Endodermal cell (in vitro differentiated cells): ENCODE measurements at regions not wholly inside any gene's neighbourhood (a gene's known extent, or its start where the extent isn't known, plus 50 kb on each side); places are given as distances from the start of the nearest gene placed in this dataset.
A peak's percentile ranks its signal among the peaks of the same experiment; 100 is the strongest.

ENCODE experiments used
- DNase-seq: peaks from one replicate; pipeline ENCODE4 v3.0.0-alpha.2; 2017
- H3K27ac ChIP-seq: 2 replicates; pipeline ENCODE4 v1.5.1; 2013; ENCODE audit warnings: mild to moderate bottlenecking, low read depth, low read length, moderate library complexity
- H3K27me3 ChIP-seq: 2 replicates; pipeline ENCODE4 v1.6.1; 2013; ENCODE audit warnings: mild to moderate bottlenecking, low read length, moderate library complexity; ENCODE audit not compliant: insufficient read depth, control insufficient read depth, poor library complexity, severe bottlenecking
- H3K36me3 ChIP-seq: 2 replicates; pipeline ENCODE4 v1.7.0; 2013; ENCODE audit warnings: mild to moderate bottlenecking, low read length, moderate library complexity; ENCODE audit not compliant: control insufficient read depth, insufficient read depth
- H3K4me1 ChIP-seq: one replicate; pipeline ENCODE4 v1.7.0; 2013; ENCODE audit warnings: low read length; ENCODE audit not compliant: control insufficient read depth, insufficient read depth
- H3K4me3 ChIP-seq: 2 replicates; pipeline ENCODE4 v1.5.1; 2013; ENCODE audit warnings: mild to moderate bottlenecking, low read length, moderate library complexity
- H3K9ac ChIP-seq: 2 replicates; pipeline ENCODE4 v1.6.1; 2013; ENCODE audit warnings: mild to moderate bottlenecking, low read length, moderate library complexity; ENCODE audit not compliant: poor library complexity, severe bottlenecking; ENCODE audit errors: extremely low read depth
- H3K9me3 ChIP-seq: 2 replicates; pipeline ENCODE4 v1.6.1; 2013; ENCODE audit warnings: mild to moderate bottlenecking, low read length, moderate library complexity; ENCODE audit not compliant: control insufficient read depth
- H3K27ac Mint-ChIP-seq: 2 replicates; pipeline ENCODE4 v1.8.0; 2020; ENCODE audit warnings: mixed read lengths
- H3K27me3 Mint-ChIP-seq: 2 replicates; pipeline ENCODE4 v1.8.0; 2021; ENCODE audit warnings: mild to moderate bottlenecking, mixed read lengths; ENCODE audit not compliant: insufficient read depth
- H3K36me3 Mint-ChIP-seq: 2 replicates; pipeline ENCODE4 v1.8.0; 2020; ENCODE audit warnings: low read depth, mixed read lengths
- H3K4me1 Mint-ChIP-seq: 2 replicates; pipeline ENCODE4 v1.8.0; 2020; ENCODE audit warnings: mixed read lengths
- H3K4me3 Mint-ChIP-seq: 2 replicates; pipeline ENCODE4 v1.8.0; 2020; ENCODE audit warnings: mild to moderate bottlenecking, moderate library complexity, mixed read lengths
- H3K9me3 Mint-ChIP-seq: 2 replicates; pipeline ENCODE4 v1.8.0; 2020; ENCODE audit warnings: mild to moderate bottlenecking, mixed read lengths
- WGBS, 2 experiments: methylation state at CpG; one replicate each; pipeline versions ENCODE4 v1.1.5 to v1.1.7; 2013; ENCODE audit warnings: missing lambda C conversion rate in 2 of 2, mixed read lengths in 1 of 2; ENCODE audit not compliant: insufficient coverage in 1 of 2, insufficient read length in 1 of 2; 5-methylcytosine and 5-hydroxymethylcytosine counted together
- TF ChIP-seq, protein P1 (sequence below): fragments of 200-600 bp; sonication (generic); conservative IDR thresholded peaks from 2 replicates; pipeline ENCODE4 v1.5.0; 2021; ENCODE audit warnings: antibody characterized with exemption, mild to moderate bottlenecking

DNA sequence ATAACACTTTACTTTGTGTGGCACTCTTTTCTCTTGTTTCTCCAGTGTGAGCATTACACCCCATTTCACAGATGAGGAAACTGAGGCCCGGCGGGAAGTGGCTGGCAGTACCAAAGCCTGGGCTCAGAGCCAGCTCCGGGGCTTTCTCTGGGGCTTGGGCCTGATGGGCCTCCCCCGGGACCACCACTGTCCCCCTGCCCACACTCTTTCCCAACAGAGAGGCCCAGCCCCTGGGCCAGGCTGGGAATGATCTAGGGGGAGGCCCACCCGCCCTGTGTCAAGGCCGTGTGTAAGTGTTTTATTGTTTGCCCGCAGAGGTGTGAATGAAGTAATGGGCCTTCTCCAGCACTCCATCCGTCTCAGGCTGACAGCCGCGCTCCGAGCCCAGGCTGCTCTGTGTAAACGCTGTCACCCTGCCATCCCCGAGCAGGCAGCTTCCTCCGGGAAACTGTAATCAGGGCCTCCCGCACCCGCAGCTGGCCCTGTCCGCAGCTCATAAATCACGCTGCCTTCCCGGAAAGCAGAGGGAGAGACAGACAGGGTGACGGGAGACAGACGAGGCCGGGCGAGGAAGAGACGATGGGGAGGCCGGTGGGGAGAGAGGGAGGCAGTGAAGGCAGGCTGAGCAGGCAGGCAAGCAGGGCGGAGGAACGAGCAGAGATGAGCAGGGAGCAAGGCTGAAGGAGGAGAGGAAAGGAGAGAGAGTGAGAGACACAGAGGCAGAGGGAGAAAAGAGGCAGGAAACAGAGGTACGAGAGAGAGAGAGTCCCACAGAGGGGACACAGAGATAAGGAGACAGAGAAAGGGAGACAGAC is 109.7 kb upstream of the ZBTB40 start:
- no peaks in the 10 kb centered on the region for H3K36me3 Mint-ChIP-seq
- peaks cover 3% of the 10 kb centered on the region for H3K4me1 ChIP-seq
- DNase-seq, result peak; percentile 85
- H3K4me3 ChIP-seq, result no peak overlapping the region
- TF ChIP-seq, protein P1, sequence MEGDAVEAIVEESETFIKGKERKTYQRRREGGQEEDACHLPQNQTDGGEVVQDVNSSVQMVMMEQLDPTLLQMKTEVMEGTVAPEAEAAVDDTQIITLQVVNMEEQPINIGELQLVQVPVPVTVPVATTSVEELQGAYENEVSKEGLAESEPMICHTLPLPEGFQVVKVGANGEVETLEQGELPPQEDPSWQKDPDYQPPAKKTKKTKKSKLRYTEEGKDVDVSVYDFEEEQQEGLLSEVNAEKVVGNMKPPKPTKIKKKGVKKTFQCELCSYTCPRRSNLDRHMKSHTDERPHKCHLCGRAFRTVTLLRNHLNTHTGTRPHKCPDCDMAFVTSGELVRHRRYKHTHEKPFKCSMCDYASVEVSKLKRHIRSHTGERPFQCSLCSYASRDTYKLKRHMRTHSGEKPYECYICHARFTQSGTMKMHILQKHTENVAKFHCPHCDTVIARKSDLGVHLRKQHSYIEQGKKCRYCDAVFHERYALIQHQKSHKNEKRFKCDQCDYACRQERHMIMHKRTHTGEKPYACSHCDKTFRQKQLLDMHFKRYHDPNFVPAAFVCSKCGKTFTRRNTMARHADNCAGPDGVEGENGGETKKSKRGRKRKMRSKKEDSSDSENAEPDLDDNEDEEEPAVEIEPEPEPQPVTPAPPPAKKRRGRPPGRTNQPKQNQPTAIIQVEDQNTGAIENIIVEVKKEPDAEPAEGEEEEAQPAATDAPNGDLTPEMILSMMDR, result no peak
- H3K4me1 Mint-ChIP-seq, result peaks cover 14% of the 10 kb centered on the region
- H3K36me3 ChIP-seq, result no peaks in the 10 kb centered on the region
- WGBS, 2 experiments, result 52 to 68% methylated on average over 17 to 28 of the region's 28 CpGs
- H3K27me3 Mint-ChIP-seq, result peaks cover 29% of the 10 kb centered on the region
- H3K27ac Mint-ChIP-seq, result no peak overlapping the region
- H3K9ac ChIP-seq, result no peak overlapping the region
- H3K4me3 Mint-ChIP-seq, result no peak overlapping the region
- H3K27me3 ChIP-seq, result no peaks in the 10 kb centered on the region
- no peaks in the 10 kb centered on the region for H3K9me3 Mint-ChIP-seq
- peak overlapping the region; percentile 84 for H3K27ac ChIP-seq
- no peaks in the 10 kb centered on the region for H3K9me3 ChIP-seq

DNA sequence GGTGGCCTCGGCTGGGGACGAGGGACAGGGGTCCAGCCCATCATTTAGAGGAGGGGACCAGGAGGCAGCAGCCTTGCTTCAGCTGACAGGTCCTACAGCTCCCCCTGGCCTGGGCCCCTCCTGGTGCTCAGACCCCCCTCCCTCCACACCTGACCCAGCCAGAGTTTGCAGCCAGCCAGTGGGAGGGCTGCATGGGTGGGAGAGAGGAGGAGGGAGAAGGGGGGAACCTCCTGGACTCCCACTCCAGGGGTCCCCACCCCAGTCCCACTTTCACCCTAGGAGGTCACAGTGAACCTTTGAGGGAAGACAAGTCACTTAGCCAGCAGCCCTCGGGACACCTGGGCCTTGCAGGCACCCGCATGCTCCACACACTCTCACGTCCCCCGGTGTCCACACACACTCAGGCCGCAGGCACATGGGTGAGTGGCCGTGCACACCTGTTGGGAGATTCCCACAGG is 108.9 kb upstream of the ZBTB40 start:
- no peak overlapping the region for H3K9ac ChIP-seq
- H3K4me1 ChIP-seq, result peaks cover 3% of the 10 kb centered on the region
- H3K27ac Mint-ChIP-seq, result no peak overlapping the region
- H3K4me3 Mint-ChIP-seq, result no peak overlapping the region
- H3K27me3 Mint-ChIP-seq, result peaks cover 29% of the 10 kb centered on the region
- no peaks in the 10 kb centered on the region for H3K27me3 ChIP-seq
- TF ChIP-seq, protein P1, result no peak
- H3K4me3 ChIP-seq, result no peak overlapping the region
- no peaks in the 10 kb centered on the region for H3K36me3 ChIP-seq
- H3K9me3 Mint-ChIP-seq, result no peaks in the 10 kb centered on the region
- no peaks in the 10 kb centered on the region for H3K9me3 ChIP-seq
- peaks cover 15% of the 10 kb centered on the region for H3K4me1 Mint-ChIP-seq
- 86 to 89% methylated on average over 3 to 8 of the region's 8 CpGs for WGBS, 2 experiments
- no peaks in the 10 kb centered on the region for H3K36me3 Mint-ChIP-seq
- peak overlapping the region; percentile 84 for H3K27ac ChIP-seq
- DNase-seq, result no peak

DNA sequence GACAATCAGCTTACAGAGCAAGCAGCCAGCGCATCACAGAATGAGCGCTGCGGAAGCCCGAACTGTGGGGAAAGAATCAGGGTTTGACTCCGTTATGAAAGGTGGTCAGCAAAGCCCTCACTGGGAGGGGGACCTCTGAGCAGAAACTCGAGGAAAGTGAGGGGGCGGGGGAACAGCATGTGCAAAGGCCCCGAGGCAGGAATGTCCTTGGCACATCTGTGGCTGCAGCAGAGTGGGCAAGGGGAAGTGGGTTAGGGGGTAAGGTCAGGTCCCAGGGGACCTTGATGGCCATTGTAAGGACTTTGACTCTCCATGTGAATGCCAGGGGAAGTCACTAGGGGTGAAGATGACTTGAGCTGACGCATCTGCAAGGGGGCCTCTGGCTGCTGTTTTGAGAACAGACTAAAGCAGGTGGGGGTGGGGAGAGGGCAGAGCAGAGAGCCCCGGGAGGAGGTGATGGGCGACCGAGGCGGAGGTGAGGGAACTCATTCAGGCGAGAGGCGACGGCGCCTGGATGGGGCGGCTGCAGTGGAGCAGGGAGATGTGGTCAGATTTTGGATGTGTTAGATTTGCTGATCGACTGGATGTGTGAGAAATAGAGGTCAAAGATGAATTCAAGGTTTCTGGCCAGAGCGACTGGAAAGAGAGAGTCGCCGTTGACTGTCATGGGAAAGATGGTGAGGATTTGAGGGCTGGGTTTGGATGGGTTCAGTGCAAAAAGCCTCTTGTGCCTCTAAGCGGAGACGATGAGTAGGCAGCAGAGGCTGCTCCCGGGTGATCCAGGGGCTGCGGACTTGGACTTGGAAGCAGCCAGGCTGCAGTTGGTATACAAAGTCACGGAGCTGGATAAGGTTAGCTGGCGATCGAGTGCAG is 108.0 kb upstream of the ZBTB40 start:
- no peak overlapping the region for H3K4me3 Mint-ChIP-seq
- no peak overlapping the region for H3K9ac ChIP-seq
- H3K4me1 ChIP-seq, result peaks cover 3% of the 10 kb centered on the region
- H3K9me3 Mint-ChIP-seq, result no peaks in the 10 kb centered on the region
- no peaks in the 10 kb centered on the region for H3K36me3 ChIP-seq
- peaks cover 24% of the 10 kb centered on the region for H3K4me1 Mint-ChIP-seq
- no peak overlapping the region for H3K27ac Mint-ChIP-seq
- no peaks in the 10 kb centered on the region for H3K27me3 ChIP-seq
- no peaks in the 10 kb centered on the region for H3K9me3 ChIP-seq
- no peak for DNase-seq
- 92 to 94% methylated on average over 23 to 29 of the region's 29 CpGs for WGBS, 2 experiments
- H3K27me3 Mint-ChIP-seq, result peaks cover 28% of the 10 kb centered on the region
- no peak overlapping the region for H3K4me3 ChIP-seq
- H3K27ac ChIP-seq, result no peak overlapping the region
- H3K36me3 Mint-ChIP-seq, result no peaks in the 10 kb centered on the region
- TF ChIP-seq, protein P1, result no peak
